Endodermal cell (in vitro differentiated cells): ENCODE measurements at regions not wholly inside any gene's neighbourhood (a gene's known extent, or its start where the extent isn't known, plus 50 kb on each side); places are given as distances from the start of the nearest gene placed in this dataset.

Source experiments
- DNase-seq: peaks from one replicate; pipeline ENCODE4 v3.0.0-alpha.2; 2017
- H3K27ac ChIP-seq: 2 replicates; pipeline ENCODE4 v1.5.1; 2013; ENCODE audit warnings: mild to moderate bottlenecking, low read depth, low read length, moderate library complexity
- H3K27me3 ChIP-seq: 2 replicates; pipeline ENCODE4 v1.6.1; 2013; ENCODE audit warnings: mild to moderate bottlenecking, low read length, moderate library complexity; ENCODE audit not compliant: insufficient read depth, control insufficient read depth, poor library complexity, severe bottlenecking
- H3K36me3 ChIP-seq: 2 replicates; pipeline ENCODE4 v1.7.0; 2013; ENCODE audit warnings: mild to moderate bottlenecking, low read length, moderate library complexity; ENCODE audit not compliant: control insufficient read depth, insufficient read depth
- H3K4me1 ChIP-seq: one replicate; pipeline ENCODE4 v1.7.0; 2013; ENCODE audit warnings: low read length; ENCODE audit not compliant: control insufficient read depth, insufficient read depth
- H3K4me3 ChIP-seq: 2 replicates; pipeline ENCODE4 v1.5.1; 2013; ENCODE audit warnings: mild to moderate bottlenecking, low read length, moderate library complexity
- H3K9ac ChIP-seq: 2 replicates; pipeline ENCODE4 v1.6.1; 2013; ENCODE audit warnings: mild to moderate bottlenecking, low read length, moderate library complexity; ENCODE audit not compliant: poor library complexity, severe bottlenecking; ENCODE audit errors: extremely low read depth
- H3K9me3 ChIP-seq: 2 replicates; pipeline ENCODE4 v1.6.1; 2013; ENCODE audit warnings: mild to moderate bottlenecking, low read length, moderate library complexity; ENCODE audit not compliant: control insufficient read depth
- H3K27ac Mint-ChIP-seq: 2 replicates; pipeline ENCODE4 v1.8.0; 2020; ENCODE audit warnings: mixed read lengths
- H3K27me3 Mint-ChIP-seq: 2 replicates; pipeline ENCODE4 v1.8.0; 2021; ENCODE audit warnings: mild to moderate bottlenecking, mixed read lengths; ENCODE audit not compliant: insufficient read depth
- H3K36me3 Mint-ChIP-seq: 2 replicates; pipeline ENCODE4 v1.8.0; 2020; ENCODE audit warnings: low read depth, mixed read lengths
- H3K4me1 Mint-ChIP-seq: 2 replicates; pipeline ENCODE4 v1.8.0; 2020; ENCODE audit warnings: mixed read lengths
- H3K4me3 Mint-ChIP-seq: 2 replicates; pipeline ENCODE4 v1.8.0; 2020; ENCODE audit warnings: mild to moderate bottlenecking, moderate library complexity, mixed read lengths
- H3K9me3 Mint-ChIP-seq: 2 replicates; pipeline ENCODE4 v1.8.0; 2020; ENCODE audit warnings: mild to moderate bottlenecking, mixed read lengths
- WGBS, 2 experiments: methylation state at CpG; one replicate each; pipeline versions ENCODE4 v1.1.5 to v1.1.7; 2013; ENCODE audit warnings: missing lambda C conversion rate in 2 of 2, mixed read lengths in 1 of 2; ENCODE audit not compliant: insufficient coverage in 1 of 2, insufficient read length in 1 of 2; 5-methylcytosine and 5-hydroxymethylcytosine counted together
- TF ChIP-seq, protein P1 (sequence below): fragments of 200-600 bp; sonication (generic); conservative IDR thresholded peaks from 2 replicates; pipeline ENCODE4 v1.5.0; 2021; ENCODE audit warnings: antibody characterized with exemption, mild to moderate bottlenecking

GRCh38 chr1:47555306-47555705 is 117.5 kb downstream of the FOXD2 start:
- DNase-seq = peak; percentile 52
- Mint-ChIP-seq H3K9me3 (no peaks in the 10 kb centered on the region), H3K4me1 (peaks cover 59% of the 10 kb centered on the region), H3K27ac (no peak overlapping the region), H3K27me3 (peaks cover 8% of the 10 kb centered on the region), H3K4me3 (no peak overlapping the region), H3K36me3 (no peaks in the 10 kb centered on the region)
- Histone ChIP-seq H3K9me3 (no peaks in the 10 kb centered on the region), H3K27ac (no peak overlapping the region), H3K4me3 (no peak overlapping the region), H3K27me3 (no peaks in the 10 kb centered on the region), H3K36me3 (no peaks in the 10 kb centered on the region), H3K9ac (no peak overlapping the region), H3K4me1 (peaks cover 20% of the 10 kb centered on the region)
- WGBS, 2 experiments = 61 to 70% methylated on average over 2 of the region's 2 CpGs
- TF ChIP-seq, protein P1, sequence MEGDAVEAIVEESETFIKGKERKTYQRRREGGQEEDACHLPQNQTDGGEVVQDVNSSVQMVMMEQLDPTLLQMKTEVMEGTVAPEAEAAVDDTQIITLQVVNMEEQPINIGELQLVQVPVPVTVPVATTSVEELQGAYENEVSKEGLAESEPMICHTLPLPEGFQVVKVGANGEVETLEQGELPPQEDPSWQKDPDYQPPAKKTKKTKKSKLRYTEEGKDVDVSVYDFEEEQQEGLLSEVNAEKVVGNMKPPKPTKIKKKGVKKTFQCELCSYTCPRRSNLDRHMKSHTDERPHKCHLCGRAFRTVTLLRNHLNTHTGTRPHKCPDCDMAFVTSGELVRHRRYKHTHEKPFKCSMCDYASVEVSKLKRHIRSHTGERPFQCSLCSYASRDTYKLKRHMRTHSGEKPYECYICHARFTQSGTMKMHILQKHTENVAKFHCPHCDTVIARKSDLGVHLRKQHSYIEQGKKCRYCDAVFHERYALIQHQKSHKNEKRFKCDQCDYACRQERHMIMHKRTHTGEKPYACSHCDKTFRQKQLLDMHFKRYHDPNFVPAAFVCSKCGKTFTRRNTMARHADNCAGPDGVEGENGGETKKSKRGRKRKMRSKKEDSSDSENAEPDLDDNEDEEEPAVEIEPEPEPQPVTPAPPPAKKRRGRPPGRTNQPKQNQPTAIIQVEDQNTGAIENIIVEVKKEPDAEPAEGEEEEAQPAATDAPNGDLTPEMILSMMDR = no peak

DNA sequence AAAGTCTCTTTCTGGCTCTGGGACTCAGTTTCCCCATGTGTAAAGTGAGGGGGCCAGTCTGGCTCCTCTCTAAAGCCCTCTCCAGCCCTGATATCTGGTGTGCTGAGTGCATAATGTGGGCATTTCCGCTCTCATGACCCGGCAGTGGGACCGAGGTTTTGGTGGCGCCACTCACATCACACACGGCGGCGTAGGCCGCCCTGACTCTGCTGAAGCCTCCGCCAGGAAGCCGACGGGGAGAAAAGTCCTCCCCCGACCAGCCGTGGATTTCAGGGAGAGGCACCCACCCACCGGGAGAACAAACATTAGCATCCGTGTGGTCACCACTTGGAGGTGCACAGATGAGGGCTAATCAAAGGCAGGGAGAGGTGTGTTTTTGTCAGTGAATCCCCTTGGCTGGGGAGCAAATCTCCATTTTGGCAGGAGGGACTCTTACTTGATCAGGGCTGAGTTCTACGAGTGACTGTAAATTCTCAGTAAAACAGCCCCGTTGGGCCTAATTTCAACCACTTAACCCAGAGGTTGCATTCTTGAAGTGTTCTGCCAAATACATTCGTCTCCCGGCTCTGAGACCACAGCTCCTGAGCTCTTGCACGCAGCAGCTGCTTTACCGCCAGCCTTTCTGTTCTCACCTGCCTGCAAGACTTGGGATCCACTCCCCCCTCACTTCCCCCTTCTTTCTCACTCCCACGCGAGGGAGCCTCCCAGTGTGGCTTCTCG is 118.2 kb downstream of the FOXD2 start:
- peaks cover 8% of the 10 kb centered on the region for H3K27me3 Mint-ChIP-seq

DNA sequence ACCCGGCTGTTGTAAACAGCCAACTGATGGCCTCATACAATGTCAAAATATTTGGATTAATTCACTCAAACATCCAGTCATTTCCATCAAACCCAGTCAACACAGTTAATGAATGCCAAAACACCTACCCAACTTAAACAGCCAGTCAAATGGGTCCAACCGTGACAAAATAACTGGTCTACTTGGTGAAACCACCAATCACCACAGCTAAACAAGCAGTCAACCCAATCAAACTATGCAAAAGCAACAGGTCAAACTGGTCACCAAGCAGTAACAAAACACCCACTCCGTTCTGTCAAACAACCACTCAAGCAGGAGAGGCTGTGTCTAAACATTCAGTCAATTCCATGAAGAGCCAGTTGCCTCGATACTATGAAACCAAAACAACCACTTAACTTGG is 119.2 kb downstream of the FOXD2 start:
- Histone ChIP-seq H3K4me1 (peaks cover 20% of the 10 kb centered on the region), H3K36me3 (no peaks in the 10 kb centered on the region), H3K27me3 (no peaks in the 10 kb centered on the region), H3K9ac (no peak overlapping the region), H3K27ac (no peak overlapping the region), H3K9me3 (no peaks in the 10 kb centered on the region), H3K4me3 (no peak overlapping the region)
- Mint-ChIP-seq H3K27me3 (peaks cover 8% of the 10 kb centered on the region), H3K9me3 (no peaks in the 10 kb centered on the region), H3K4me3 (no peak overlapping the region), H3K36me3 (no peaks in the 10 kb centered on the region), H3K4me1 (peaks cover 59% of the 10 kb centered on the region), H3K27ac (no peak overlapping the region)
- TF ChIP-seq, protein P1 = no peak
- 95 to 100% methylated on average over 2 to 4 of the region's 4 CpGs for WGBS, 2 experiments
- no peak for DNase-seq

More for the DNA sequence above, 118.2 kb downstream of the FOXD2 start:
- 77% methylated on average over 21 to 24 of the region's 24 CpGs for WGBS, 2 experiments
- DNase-seq = peak; percentile 57
- no peaks in the 10 kb centered on the region for H3K9me3 ChIP-seq
- no peak overlapping the region for H3K4me3 ChIP-seq
- no peaks in the 10 kb centered on the region for H3K36me3 ChIP-seq
- H3K9ac ChIP-seq = no peak overlapping the region
- H3K9me3 Mint-ChIP-seq = no peaks in the 10 kb centered on the region
- peaks cover 20% of the 10 kb centered on the region for H3K4me1 ChIP-seq
- no peak overlapping the region for H3K27ac ChIP-seq
- no peak overlapping the region for H3K4me3 Mint-ChIP-seq
- no peaks in the 10 kb centered on the region for H3K27me3 ChIP-seq
- no peak overlapping the region for H3K27ac Mint-ChIP-seq
- TF ChIP-seq, protein P1 = no peak
- peaks cover 58% of the 10 kb centered on the region for H3K4me1 Mint-ChIP-seq
- H3K36me3 Mint-ChIP-seq = no peaks in the 10 kb centered on the region
